ENCODE measurements at regions not wholly inside any gene's neighbourhood (a gene's known extent, or its start where the extent isn't known, plus 50 kb on each side); places are given as distances from the start of the nearest gene placed in this dataset.

DNA sequence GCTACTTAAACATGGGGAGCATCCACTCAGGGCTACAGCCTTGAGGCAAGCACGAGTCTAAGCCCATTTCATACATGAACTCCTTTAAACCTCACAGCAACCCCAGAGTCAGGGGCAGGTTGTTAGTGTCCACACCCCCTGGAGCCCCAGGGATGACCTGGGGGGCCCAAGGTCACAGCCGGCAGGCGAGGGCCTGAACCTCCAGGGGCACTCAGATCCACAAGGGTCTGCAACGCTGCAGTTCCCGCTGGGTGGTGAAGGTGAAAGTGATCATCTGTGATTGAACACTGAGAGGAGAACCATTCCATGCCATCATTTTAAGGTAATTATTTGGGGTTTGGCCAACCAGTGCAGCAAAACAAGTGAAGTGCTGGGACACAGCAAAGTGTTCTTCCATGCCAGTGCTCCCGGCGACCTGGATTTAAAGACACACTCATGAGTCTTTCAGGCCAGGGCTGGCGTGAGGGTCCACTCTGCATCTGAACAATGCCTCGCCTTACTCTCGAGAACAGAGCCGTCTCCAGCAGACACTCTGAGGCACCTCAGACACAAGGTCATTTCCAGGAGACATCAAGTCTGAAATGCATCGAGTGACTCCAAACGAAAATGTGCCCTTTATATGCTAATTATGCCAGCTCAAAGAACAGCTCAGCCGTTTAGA lies 61.6 kb upstream of the SNTG2 start:
- intact Hi-C loops (cut with micrococcal nuclease) = no loop called here
- H3K9me3 ChIP-seq (ENCODE audit: control extremely low read depth in 1 of 3, control insufficient read depth in 2 of 3, insufficient read depth in 1 of 3, low read length in 2 of 3) = no peaks in the 10 kb centered on the region
- Mint-ChIP-seq H3K4me3 (no peak overlapping the region), H3K4me1 (no peaks in the 10 kb centered on the region), H3K27me3 (peaks cover 16% of the 10 kb centered on the region), H3K27ac (no peak overlapping the region), H3K9me3 (ENCODE audit: insufficient read depth) (no peaks in the 10 kb centered on the region)
- H3K9ac ChIP-seq (ENCODE audit: low read length) = no peak overlapping the region
- DNase-seq = no peak
- H3K4me2 ChIP-seq (replicated peaks; ENCODE audit: low read depth, low read length, poor library complexity, severe bottlenecking) = no peak overlapping the region
- no peak overlapping the region for H2AFZ ChIP-seq (ENCODE audit: insufficient read depth, low read depth, low read length, poor library complexity, severe bottlenecking)
- no peaks in the 10 kb centered on the region for H3K4me1 ChIP-seq (ENCODE audit: control insufficient read depth in 2 of 2, insufficient read depth in 2 of 2, low read length in 2 of 2)
- no peak overlapping the region for H3K4me3 ChIP-seq (ENCODE audit: control extremely low read depth in 1 of 5, extremely low read depth in 1 of 5, insufficient read depth in 1 of 5, low read depth in 2 of 5, low read length in 4 of 5)
- H3K36me3 ChIP-seq (replicated peaks in 1 of 2; ENCODE audit: control extremely low read depth in 1 of 2, control insufficient read depth in 1 of 2, extremely low read depth in 1 of 2, insufficient read depth in 2 of 2, low read length in 1 of 2) = no peaks in the 10 kb centered on the region
- no peak for ATAC-seq (ENCODE audit: low read depth)
- POLR2A ChIA-PET = no interaction called here
- 84% methylated on average over 6 of the region's 14 CpGs for WGBS (ENCODE audit: insufficient coverage)
- H4K20me1 ChIP-seq (ENCODE audit: control insufficient read depth, insufficient read depth, low read length, poor library complexity, severe bottlenecking) = no peaks in the 10 kb centered on the region
- H3K27ac ChIP-seq (ENCODE audit: low read length in 2 of 2) = no peak overlapping the region
- no peaks in the 10 kb centered on the region for H3K79me2 ChIP-seq (ENCODE audit: control insufficient read depth, insufficient read depth, low read length)
- CTCF ChIA-PET = no interaction called here
- no peak for TF ChIP-seq EZH2 (IDR thresholded peaks at IDR 0.05; ENCODE audit: borderline replicate concordance, insufficient read depth, low read depth, low read length, poor library complexity, severe bottlenecking)
- TF ChIP-seq CTCF (IDR thresholded peaks at IDR 0.05) = no peak
- peaks cover 0 to 9% (median 0%) of the 10 kb centered on the region in 4 experiments for H3K27me3 ChIP-seq (replicated peaks in 1 of 4; ENCODE audit: control extremely low read depth in 1 of 4, control insufficient read depth in 3 of 4, insufficient read depth in 4 of 4, low read length in 3 of 4)

- Histone ChIP-seq H4K20me1 (ENCODE audit: control insufficient read depth, insufficient read depth, low read length, poor library complexity, severe bottlenecking) (no peaks in the 10 kb centered on the region), H3K27ac (ENCODE audit: low read length in 2 of 2) (no peak overlapping the region), H3K4me2 (replicated peaks; ENCODE audit: low read depth, low read length, poor library complexity, severe bottlenecking) (no peak overlapping the region), H3K4me1 (ENCODE audit: control insufficient read depth in 2 of 2, insufficient read depth in 2 of 2, low read length in 2 of 2) (no peaks in the 10 kb centered on the region), H3K9me3 (ENCODE audit: control extremely low read depth in 1 of 3, control insufficient read depth in 2 of 3, insufficient read depth in 1 of 3, low read length in 2 of 3) (no peaks in the 10 kb centered on the region), H3K4me3 (ENCODE audit: control extremely low read depth in 1 of 5, extremely low read depth in 1 of 5, insufficient read depth in 1 of 5, low read depth in 2 of 5, low read length in 4 of 5) (no peak overlapping the region), H3K36me3 (replicated peaks in 1 of 2; ENCODE audit: control extremely low read depth in 1 of 2, control insufficient read depth in 1 of 2, extremely low read depth in 1 of 2, insufficient read depth in 2 of 2, low read length in 1 of 2) (no peaks in the 10 kb centered on the region), H3K79me2 (ENCODE audit: control insufficient read depth, insufficient read depth, low read length) (no peaks in the 10 kb centered on the region), H2AFZ (ENCODE audit: insufficient read depth, low read depth, low read length, poor library complexity, severe bottlenecking) (no peak overlapping the region), H3K27me3 (replicated peaks in 1 of 4; ENCODE audit: control extremely low read depth in 1 of 4, control insufficient read depth in 3 of 4, insufficient read depth in 4 of 4, low read length in 3 of 4) (peaks cover 0 to 9% (median under 1%) of the 10 kb centered on the region in 4 experiments), H3K9ac (ENCODE audit: low read length) (no peak overlapping the region)
- POLR2A ChIA-PET = no interaction called here
- Mint-ChIP-seq H3K27me3 (peaks cover 19% of the 10 kb centered on the region), H3K9me3 (ENCODE audit: insufficient read depth) (no peaks in the 10 kb centered on the region), H3K4me1 (no peaks in the 10 kb centered on the region), H3K27ac (no peak overlapping the region), H3K4me3 (no peak overlapping the region)
- intact Hi-C loops (cut with micrococcal nuclease) = no loop called here
- no peak for DNase-seq
- TF ChIP-seq EZH2 (IDR thresholded peaks at IDR 0.05; ENCODE audit: borderline replicate concordance, insufficient read depth, low read depth, low read length, poor library complexity, severe bottlenecking) = no peak
- no peak for TF ChIP-seq CTCF (IDR thresholded peaks at IDR 0.05)
- ATAC-seq (ENCODE audit: low read depth) = no peak
- CTCF ChIA-PET = no interaction called here
- WGBS (ENCODE audit: insufficient coverage) = 80% methylated on average over 13 of the region's 13 CpGs
Observed at GRCh38 chr2:888211-888801, 62.3 kb upstream of the SNTG2 start.
